Heart left ventricle (tissue), 16 donors: ENCODE measurements at regions not wholly inside any gene's neighbourhood (a gene's known extent, or its start where the extent isn't known, plus 50 kb on each side); places are given as distances from the start of the nearest gene placed in this dataset.

Source experiments
- ATAC-seq, 4 donors: fragments of 200-7000 bp; cut with Tn5 transposase; one replicate each; pipeline ENCODE4 v1.9.1; 2020 to 2022; ENCODE audit warnings: moderate library complexity in 4 of 4, mild to moderate bottlenecking in 3 of 4, moderate number of reproducible peaks in 1 of 4
- DNase-seq, 5 donors: peaks; one replicate each; pipeline ENCODE4 v3.0.0-alpha.2; 2020
- H3K27ac ChIP-seq, 12 donors: fragments of 200-600 bp; sonication (generic) in 4 of 12; one replicate each; pipeline versions ENCODE4 v1.5.0 to v1.8.0; 2016 to 2022; ENCODE audit warnings: mild to moderate bottlenecking in 2 of 12
- H3K27me3 ChIP-seq, 9 donors: fragments of 200-600 bp; sonication (generic) in 2 of 9; one replicate each; pipeline versions ENCODE4 v1.5.1 to v1.8.0; 2016 to 2022; ENCODE audit warnings: mild to moderate bottlenecking in 3 of 9
- H3K36me3 ChIP-seq, 9 donors: fragments of 200-600 bp; sonication (generic) in 2 of 9; one replicate each; pipeline versions ENCODE4 v1.5.0 to v1.8.0; 2018 to 2022; ENCODE audit warnings: mild to moderate bottlenecking in 2 of 9
- H3K4me1 ChIP-seq, 12 donors: fragments of 200-600 bp; sonication (generic) in 4 of 12; one replicate each; pipeline versions ENCODE4 v1.5.0 to v1.8.0; 2016 to 2022; ENCODE audit warnings: mild to moderate bottlenecking in 3 of 12
- H3K4me3 ChIP-seq, 12 donors: fragments of 200-600 bp; sonication (generic) in 4 of 12; one replicate each; pipeline versions ENCODE4 v1.5.0 to v1.8.0; 2017 to 2022; ENCODE audit warnings: mild to moderate bottlenecking in 9 of 12, moderate library complexity in 4 of 12
- H3K9me3 ChIP-seq, 12 donors: fragments of 200-600 bp; sonication (generic) in 4 of 12; one replicate each; pipeline versions ENCODE4 v1.5.0 to v1.8.0; 2016 to 2022; ENCODE audit warnings: mild to moderate bottlenecking in 1 of 12
- POLR2A ChIP-seq, 2 donors: fragments of 450-650 bp; IDR thresholded peaks; one replicate each; pipeline ENCODE4 v1.6.1; 2017; ENCODE audit warnings: antibody characterized with exemption in 2 of 2, mild to moderate bottlenecking in 2 of 2, moderate library complexity in 2 of 2
- WGBS, 4 donors: extraction: QIAGEN DNeasy Blood & Tissue Kit in 2 of 4; methylation state at CpG; one replicate each; pipeline versions ENCODE4 v1.1.5 to v1.1.7; 2013 to 2018; 5-methylcytosine and 5-hydroxymethylcytosine counted together
- intact Hi-C, 10 donors: fragments of 100-400 bp; cut with DNase I; formaldehyde crosslinking; loops; one replicate each; pipeline versions ENCODE4 v1.11.1 to v1.14.2; 2022
- TF ChIP-seq, protein P1 (sequence below), 12 donors: fragments of 200-600 bp; sonication (generic) in 4 of 12; IDR thresholded peaks; one replicate each; pipeline versions ENCODE4 v1.5.0 to v1.8.0; 2018 to 2022; ENCODE audit warnings: antibody characterized with exemption in 12 of 12, mild to moderate bottlenecking in 5 of 12
- donor health status: ischemic (EF 13 %, LVEDD 7.1; RV severe dilation, severe dysfunction).
- donor health status: healthy with polysubstance abuse.
- donor health status: DM: no; HTN: yes; CAD: no.
- donor health status: DM: no; HTN: no; CAD: no.
- donor health status: ischemic (EF 25% LVEDD 6.9; RV normal size, moderate dysfunction).
- donor health status: ischemic (EF 25% LVEDD 5.7; RV mildly dilated, moderate dysfunction).
- donor health status: healthy.
- donor health status: DM: yes; HTN: yes; CAD: no.
- donor health status: ischemic (EF 35%, LVEDD 5.7; RV mildly dilated, moderate dysfunction).
- donor health status: nonischemic (EF 11% LVEDD 7.7; RV severe dilation, severe dysfunction).
- donor health status: DM: yes; HTN: yes; CAD: no.
- donor health status: PGD.
- donor health status: ischemic (EF 29% LVEDD 5.4; RV normal size, mild dysfunction).
- donor health status: nonischemic (EF 23%, LVEDD 6.1; RV moderate dilation, normal function).

DNA sequence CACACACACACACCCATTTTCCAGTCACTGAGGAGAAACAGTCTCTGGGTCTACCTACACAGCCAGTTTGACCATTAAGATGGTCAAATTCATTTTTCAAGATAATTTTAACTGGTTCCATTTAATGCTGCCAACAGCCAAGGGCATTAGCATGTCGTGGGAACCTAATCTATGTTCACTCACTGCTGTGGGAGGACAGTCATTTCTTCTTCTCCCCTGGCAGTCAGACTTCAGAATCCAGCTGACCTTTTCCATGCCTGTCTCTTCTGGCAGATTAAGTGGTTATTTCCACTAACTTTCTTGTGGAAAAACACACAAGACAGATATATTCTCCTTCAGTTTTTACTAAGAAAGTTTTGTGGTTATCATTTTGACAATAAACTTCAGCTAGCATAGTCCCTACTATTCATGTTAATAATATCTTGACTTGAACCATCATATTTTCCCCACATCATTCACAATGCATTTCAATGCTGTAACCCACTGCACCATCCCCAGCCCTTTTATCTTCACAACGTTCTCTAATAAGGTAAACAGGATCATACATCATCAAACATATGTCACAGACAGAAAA lies 82.2 kb downstream of the DAD1 start:
- DNase-seq (no peak), ATAC-seq (no peak)
- H3K9me3 ChIP-seq = no peaks in the 10 kb centered on the region
- H3K4me3 ChIP-seq = peak overlapping the region in 1 of 12 donors; percentile 12
- peak overlapping the region in 1 of 12 donors; percentile 51 for H3K27ac ChIP-seq
- WGBS, 4 donors = 57 to 66% (median 60%) methylated on average over 2 of the region's 2 CpGs
- H3K36me3 ChIP-seq = no peaks in the 10 kb centered on the region
- TF ChIP-seq, protein P1, sequence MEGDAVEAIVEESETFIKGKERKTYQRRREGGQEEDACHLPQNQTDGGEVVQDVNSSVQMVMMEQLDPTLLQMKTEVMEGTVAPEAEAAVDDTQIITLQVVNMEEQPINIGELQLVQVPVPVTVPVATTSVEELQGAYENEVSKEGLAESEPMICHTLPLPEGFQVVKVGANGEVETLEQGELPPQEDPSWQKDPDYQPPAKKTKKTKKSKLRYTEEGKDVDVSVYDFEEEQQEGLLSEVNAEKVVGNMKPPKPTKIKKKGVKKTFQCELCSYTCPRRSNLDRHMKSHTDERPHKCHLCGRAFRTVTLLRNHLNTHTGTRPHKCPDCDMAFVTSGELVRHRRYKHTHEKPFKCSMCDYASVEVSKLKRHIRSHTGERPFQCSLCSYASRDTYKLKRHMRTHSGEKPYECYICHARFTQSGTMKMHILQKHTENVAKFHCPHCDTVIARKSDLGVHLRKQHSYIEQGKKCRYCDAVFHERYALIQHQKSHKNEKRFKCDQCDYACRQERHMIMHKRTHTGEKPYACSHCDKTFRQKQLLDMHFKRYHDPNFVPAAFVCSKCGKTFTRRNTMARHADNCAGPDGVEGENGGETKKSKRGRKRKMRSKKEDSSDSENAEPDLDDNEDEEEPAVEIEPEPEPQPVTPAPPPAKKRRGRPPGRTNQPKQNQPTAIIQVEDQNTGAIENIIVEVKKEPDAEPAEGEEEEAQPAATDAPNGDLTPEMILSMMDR (IDR thresholded peaks at IDR 0.05) = no peak
- no peak for TF ChIP-seq POLR2A (IDR thresholded peaks at IDR 0.05)
- H3K27me3 ChIP-seq = no peaks in the 10 kb centered on the region
- intact Hi-C loops = no loop called here
- H3K4me1 ChIP-seq = peaks cover 0 to 27% (median 7%) of the 10 kb centered on the region in 12 donors

DNA sequence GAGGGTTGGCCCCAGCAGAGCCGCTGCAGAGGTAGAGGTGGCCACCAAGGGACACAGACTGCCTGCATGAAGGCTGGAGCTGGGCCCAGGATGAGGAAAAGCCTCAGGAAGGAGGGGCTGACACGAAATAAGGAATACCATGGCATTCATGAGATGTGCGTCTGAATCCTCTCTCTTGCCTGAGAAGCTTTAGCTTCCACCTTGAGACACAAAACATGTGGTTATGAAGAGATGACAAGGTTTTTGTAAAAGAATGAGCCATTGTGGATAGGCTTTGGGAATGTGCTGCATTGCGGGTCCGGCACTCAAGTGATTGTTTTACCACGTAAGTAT lies 82.7 kb downstream of the DAD1 start:
- H3K9me3 ChIP-seq = no peaks in the 10 kb centered on the region
- H3K27me3 ChIP-seq = no peaks in the 10 kb centered on the region
- intact Hi-C loops = no loop called here
- no peak for TF ChIP-seq POLR2A (IDR thresholded peaks at IDR 0.05)
- TF ChIP-seq, protein P1 (IDR thresholded peaks at IDR 0.05) = no peak
- H3K4me3 ChIP-seq = peak overlapping the region in 1 of 12 donors; percentile 23
- peak overlapping the region in 1 of 12 donors; percentile 67 for H3K27ac ChIP-seq
- peaks cover 0 to 23% (median 6%) of the 10 kb centered on the region in 12 donors for H3K4me1 ChIP-seq
- DNase-seq (no peak), ATAC-seq (no peak)
- WGBS, 4 donors = 85 to 94% (median 91%) methylated on average over 6 of the region's 6 CpGs
- H3K36me3 ChIP-seq = no peaks in the 10 kb centered on the region

DNA sequence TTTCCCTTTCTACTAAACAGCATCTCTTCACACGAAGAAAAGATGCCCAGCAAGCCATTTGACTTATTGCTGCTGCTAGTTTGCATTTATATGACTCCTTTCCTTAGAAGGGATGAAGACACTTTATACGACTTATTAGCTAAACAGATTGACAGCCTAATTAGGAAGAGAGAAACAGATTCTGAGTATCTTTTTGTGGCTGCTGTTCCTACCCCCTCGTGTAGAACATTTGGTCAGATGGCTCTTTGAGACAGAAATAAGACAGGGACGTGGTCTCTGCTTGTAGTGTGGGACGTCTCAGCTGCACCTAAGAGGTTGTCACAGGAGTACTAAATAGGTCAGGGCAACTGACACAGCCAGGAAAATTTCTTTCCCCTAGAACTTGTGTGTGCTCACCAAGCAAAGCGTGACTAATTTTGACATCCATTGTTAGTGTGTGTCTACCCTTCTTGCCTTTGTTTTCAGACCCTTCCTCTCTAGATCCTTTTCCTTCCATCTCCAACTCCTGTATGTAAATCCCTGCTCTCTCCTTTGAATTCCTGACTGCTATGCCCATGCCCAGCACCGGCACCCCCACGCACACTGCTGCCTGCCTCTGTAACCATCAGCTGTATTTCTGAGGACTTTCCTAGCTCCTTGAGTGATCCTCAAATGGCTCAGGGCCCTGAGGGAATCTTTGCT lies 83.2 kb downstream of the DAD1 start:
- intact Hi-C loops = no loop called here

DNA sequence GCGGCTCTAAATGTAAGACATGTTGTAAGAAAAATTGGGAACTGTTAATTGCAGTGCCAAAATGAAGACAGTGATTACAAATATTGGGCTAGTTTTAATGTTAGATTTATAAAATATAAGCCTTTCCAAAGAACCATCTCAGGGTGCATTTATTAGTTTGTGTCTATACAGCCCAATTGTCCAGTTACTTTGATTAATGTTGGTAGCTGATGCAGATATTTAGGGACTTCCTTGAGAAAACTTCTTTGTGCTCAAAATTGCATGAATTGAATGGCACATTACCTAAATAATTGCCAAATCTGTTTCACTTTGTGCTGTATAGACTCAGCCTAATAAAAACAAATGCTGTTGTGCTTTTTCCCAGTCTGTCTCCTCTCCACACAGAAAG lies 83.7 kb downstream of the DAD1 start:
- Histone ChIP-seq H3K27ac (peak overlapping the region in 1 of 12 donors; percentile 67), H3K27me3 (no peaks in the 10 kb centered on the region), H3K4me1 (peaks cover 0 to 16% (median 2%) of the 10 kb centered on the region in 12 donors), H3K9me3 (no peaks in the 10 kb centered on the region), H3K4me3 (peak overlapping the region in 1 of 12 donors; percentile 23), H3K36me3 (no peaks in the 10 kb centered on the region)
- intact Hi-C loops = no loop called here
- 67 to 83% (median 75%) methylated on average over 1 of the region's 1 CpG for WGBS, 4 donors
- no peak for TF ChIP-seq POLR2A (IDR thresholded peaks at IDR 0.05)
- TF ChIP-seq, protein P1 (IDR thresholded peaks at IDR 0.05) = no peak
- ATAC-seq (no peak), DNase-seq (no peak)

More for the DNA sequence above, 83.2 kb downstream of the DAD1 start:
- H3K4me1 ChIP-seq = peaks cover 0 to 22% (median 5%) of the 10 kb centered on the region in 12 donors
- no peaks in the 10 kb centered on the region for H3K36me3 ChIP-seq
- peak overlapping the region in 1 of 12 donors; percentile 67 for H3K27ac ChIP-seq
- 72 to 79% (median 76%) methylated on average over 8 of the region's 8 CpGs for WGBS, 4 donors
- no peaks in the 10 kb centered on the region for H3K27me3 ChIP-seq
- ATAC-seq = no peak
- no peaks in the 10 kb centered on the region for H3K9me3 ChIP-seq
- DNase-seq = no peak
- TF ChIP-seq POLR2A (IDR thresholded peaks at IDR 0.05) = no peak
- TF ChIP-seq, protein P1 (IDR thresholded peaks at IDR 0.05) = no peak
- peak overlapping the region in 1 of 12 donors; percentile 23 for H3K4me3 ChIP-seq
